ENCODE measurements at regions not wholly inside any gene's neighbourhood (a gene's known extent, or its start where the extent isn't known, plus 50 kb on each side); places are given as distances from the start of the nearest gene placed in this dataset.
"Not testable (repeated sequence)": the region's sequence is repeated elsewhere in the genome, so short reads cannot be mapped to it uniquely, and the experiment has no call there.

DNA sequence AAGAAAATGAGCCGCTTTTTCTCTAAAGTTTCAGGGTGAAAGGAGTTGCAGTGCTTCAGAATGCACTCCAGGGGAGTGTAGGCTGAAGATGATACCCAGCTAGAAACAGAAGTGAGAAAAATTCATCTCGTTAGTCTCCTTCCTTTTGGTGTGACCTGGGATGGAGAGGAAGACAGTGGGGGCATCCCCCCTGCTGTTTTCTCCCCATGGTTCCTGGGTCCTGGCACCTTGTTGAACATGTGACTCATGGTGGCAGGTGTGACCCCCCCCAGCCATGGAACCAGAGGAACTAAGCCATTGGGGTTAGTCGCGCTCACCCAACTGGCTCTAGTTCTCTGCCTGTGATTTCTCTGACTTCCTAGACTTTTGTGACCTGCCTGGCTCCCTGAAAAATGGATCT lies 424.6 kb downstream of the CSNK1G3 start:
- DNase-seq (ENCODE audit: low read depth in 1 of 2, low spot score in 1 of 2), result no peak
- TF ChIP-seq JUND (IDR thresholded peaks at IDR 0.05; ENCODE audit: low read depth), result no peak
- in situ Hi-C loops (cut with HindIII; ENCODE audit: low pct_unique_long_range_greater_than_20kb, low sequenced_read_pairs), result no loop called here

- in situ Hi-C loops (cut with HindIII; ENCODE audit: low pct_unique_long_range_greater_than_20kb, low sequenced_read_pairs); DNase-seq (ENCODE audit: low read depth in 1 of 2, low spot score in 1 of 2): not testable (repeated sequence)
Measured at GRCh38 chr5:123933812-123934211, 421.8 kb downstream of the CSNK1G3 start.

DNA sequence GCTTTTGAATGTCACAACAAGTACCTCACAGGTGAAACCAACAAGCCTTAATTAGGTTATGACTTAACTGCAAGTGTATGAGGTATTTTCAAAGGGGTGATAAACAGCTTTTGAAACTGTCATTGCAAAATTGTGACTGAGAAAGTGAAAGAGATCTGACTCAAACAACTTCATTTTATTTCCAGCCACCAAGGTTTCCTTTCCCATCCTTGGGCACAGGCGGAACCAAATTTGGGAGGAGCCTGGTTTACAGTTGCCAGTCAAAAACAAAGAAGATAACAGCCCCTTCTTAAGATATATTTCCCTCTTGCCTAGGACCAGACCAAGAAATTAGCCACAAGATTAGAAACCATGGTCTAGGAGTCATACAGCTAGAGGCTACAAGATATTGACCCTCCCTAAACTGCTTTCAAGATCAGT lies 417.1 kb downstream of the CSNK1G3 start:
- no peak for DNase-seq (ENCODE audit: low read depth in 1 of 2, low spot score in 1 of 2)

GRCh38 chr5:123928401-123928800 lies 416.4 kb downstream of the CSNK1G3 start:
- DNase-seq (ENCODE audit: low read depth in 1 of 2, low spot score in 1 of 2), result no peak
- TF ChIP-seq JUND (IDR thresholded peaks at IDR 0.05; ENCODE audit: low read depth), result no peak
- in situ Hi-C loops (cut with HindIII; ENCODE audit: low pct_unique_long_range_greater_than_20kb, low sequenced_read_pairs), result no loop called here

More for the DNA sequence above, 417.1 kb downstream of the CSNK1G3 start:
- in situ Hi-C loops (cut with HindIII; ENCODE audit: low pct_unique_long_range_greater_than_20kb, low sequenced_read_pairs), result no loop called here
- TF ChIP-seq JUND (IDR thresholded peaks at IDR 0.05; ENCODE audit: low read depth), result no peak

GRCh38 chr5:123921193-123921592 lies 409.2 kb downstream of the CSNK1G3 start:
- DNase-seq (ENCODE audit: low read depth in 1 of 2, low spot score in 1 of 2), result no peak
- in situ Hi-C loops (cut with HindIII; ENCODE audit: low pct_unique_long_range_greater_than_20kb, low sequenced_read_pairs), result no loop called here
- TF ChIP-seq JUND (IDR thresholded peaks at IDR 0.05; ENCODE audit: low read depth), result no peak

GRCh38 chr5:123916345-123917121 lies 404.6 kb downstream of the CSNK1G3 start:
- in situ Hi-C loops (cut with HindIII; ENCODE audit: low pct_unique_long_range_greater_than_20kb, low sequenced_read_pairs), result no loop called here
- TF ChIP-seq JUND (IDR thresholded peaks at IDR 0.05; ENCODE audit: low read depth), result no peak
- DNase-seq (ENCODE audit: low read depth in 1 of 2, low spot score in 1 of 2), result peak in 1 of 2 experiments; percentile 5

- in situ Hi-C loops (cut with HindIII; ENCODE audit: low pct_unique_long_range_greater_than_20kb, low sequenced_read_pairs), result no loop called here
- DNase-seq (ENCODE audit: low read depth in 1 of 2, low spot score in 1 of 2), result no peak
- no peak for TF ChIP-seq JUND (IDR thresholded peaks at IDR 0.05; ENCODE audit: low read depth)
Measured at GRCh38 chr5:123914333-123914732, 402.4 kb downstream of the CSNK1G3 start.

DNA sequence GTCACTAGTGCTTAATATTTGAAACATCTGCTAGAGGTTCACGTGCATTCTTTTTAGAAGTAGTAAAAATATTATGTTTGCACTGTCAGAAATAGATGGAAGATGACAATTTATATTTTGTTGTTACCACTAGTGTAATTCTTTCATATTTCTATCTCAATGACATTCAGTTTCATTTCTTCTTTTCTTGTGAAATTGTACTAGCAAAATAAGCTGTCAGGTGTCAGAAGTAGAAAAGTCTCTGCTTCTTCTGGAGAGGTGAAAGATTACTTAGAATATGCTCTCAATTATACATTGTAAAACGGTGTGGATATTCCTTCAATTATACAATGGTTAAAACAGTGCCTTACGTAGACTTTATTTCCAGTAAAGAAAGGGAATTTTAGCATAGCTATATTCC lies 395.4 kb downstream of the CSNK1G3 start:
- in situ Hi-C loops (cut with HindIII; ENCODE audit: low pct_unique_long_range_greater_than_20kb, low sequenced_read_pairs), result no loop called here
- no peak for TF ChIP-seq JUND (IDR thresholded peaks at IDR 0.05; ENCODE audit: low read depth)
- DNase-seq (ENCODE audit: low read depth in 1 of 2, low spot score in 1 of 2), result no peak

DNA sequence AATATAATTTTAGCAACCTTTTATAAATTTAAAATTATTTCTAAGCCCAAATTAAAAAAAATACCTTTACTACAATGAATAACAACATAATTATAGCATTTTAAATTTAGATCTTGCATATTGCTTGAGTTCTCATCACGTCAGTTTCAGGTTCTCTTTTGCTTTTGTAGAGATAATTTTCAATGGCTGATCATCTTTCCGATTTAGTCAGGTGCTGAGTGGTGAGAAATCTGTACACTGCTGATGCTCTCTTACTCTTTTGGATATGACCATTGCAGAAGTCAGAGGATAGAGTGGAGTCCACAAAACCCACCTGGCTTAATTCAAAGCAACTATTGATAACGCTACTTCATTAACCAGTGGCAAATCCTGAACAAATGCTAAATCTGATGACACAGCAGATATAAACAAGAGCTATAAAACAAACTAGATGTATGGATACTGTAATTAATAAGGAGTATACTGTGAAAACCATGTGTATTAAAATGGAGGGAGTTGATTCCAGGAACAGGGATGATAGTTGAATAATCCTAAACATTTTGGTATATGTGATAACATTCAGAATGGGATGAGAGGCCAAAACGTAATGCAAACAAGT lies 394.8 kb downstream of the CSNK1G3 start:
- TF ChIP-seq JUND (IDR thresholded peaks at IDR 0.05; ENCODE audit: low read depth), result no peak
- in situ Hi-C loops (cut with HindIII; ENCODE audit: low pct_unique_long_range_greater_than_20kb, low sequenced_read_pairs), result no loop called here
- DNase-seq (ENCODE audit: low read depth in 1 of 2, low spot score in 1 of 2), result no peak

GRCh38 chr5:123885081-123885480 lies 373.1 kb downstream of the CSNK1G3 start:
- DNase-seq (ENCODE audit: low read depth in 1 of 2, low spot score in 1 of 2), result no peak
- no peak for TF ChIP-seq JUND (IDR thresholded peaks at IDR 0.05; ENCODE audit: low read depth)
- in situ Hi-C loops (cut with HindIII; ENCODE audit: low pct_unique_long_range_greater_than_20kb, low sequenced_read_pairs), result no loop called here

- in situ Hi-C loops (cut with HindIII; ENCODE audit: low pct_unique_long_range_greater_than_20kb, low sequenced_read_pairs), result no loop called here
- TF ChIP-seq JUND (IDR thresholded peaks at IDR 0.05; ENCODE audit: low read depth), result no peak
- no peak for DNase-seq (ENCODE audit: low read depth in 1 of 2, low spot score in 1 of 2)
Measured at GRCh38 chr5:123882965-123883345, 371.0 kb downstream of the CSNK1G3 start.

DNA sequence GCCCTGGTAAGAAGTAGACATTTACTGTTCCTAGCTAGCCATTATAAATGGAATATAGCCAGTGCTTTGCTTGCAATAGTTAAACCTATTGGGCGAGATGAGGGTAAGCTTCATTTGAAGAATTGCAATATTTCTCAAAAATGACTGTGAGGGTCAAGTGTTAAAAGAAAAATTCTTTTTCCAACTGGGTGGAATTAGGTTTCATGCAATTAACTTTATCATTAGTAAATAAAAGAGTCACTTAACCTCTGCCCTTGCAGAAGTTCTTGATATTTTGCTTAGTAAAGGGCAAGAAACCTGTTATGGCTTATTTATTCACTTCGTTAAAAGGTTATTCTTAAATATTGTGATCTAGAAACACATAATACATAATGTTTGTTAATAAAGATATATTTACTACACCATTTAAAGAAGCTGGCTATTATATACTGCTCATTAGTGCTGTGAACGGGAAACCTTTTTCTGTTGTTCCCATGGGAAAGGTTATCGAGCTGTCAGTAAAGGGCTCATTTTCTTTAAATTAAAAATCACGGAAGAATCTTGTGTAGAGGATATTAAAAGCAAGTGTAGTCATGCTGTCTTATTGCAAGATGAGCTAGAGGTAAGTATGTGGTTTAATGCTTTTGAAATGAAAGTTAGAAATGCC lies 370.5 kb downstream of the CSNK1G3 start:
- TF ChIP-seq JUND (IDR thresholded peaks at IDR 0.05; ENCODE audit: low read depth), result no peak
- no peak for DNase-seq (ENCODE audit: low read depth in 1 of 2, low spot score in 1 of 2)
- in situ Hi-C loops (cut with HindIII; ENCODE audit: low pct_unique_long_range_greater_than_20kb, low sequenced_read_pairs), result no loop called here

DNA sequence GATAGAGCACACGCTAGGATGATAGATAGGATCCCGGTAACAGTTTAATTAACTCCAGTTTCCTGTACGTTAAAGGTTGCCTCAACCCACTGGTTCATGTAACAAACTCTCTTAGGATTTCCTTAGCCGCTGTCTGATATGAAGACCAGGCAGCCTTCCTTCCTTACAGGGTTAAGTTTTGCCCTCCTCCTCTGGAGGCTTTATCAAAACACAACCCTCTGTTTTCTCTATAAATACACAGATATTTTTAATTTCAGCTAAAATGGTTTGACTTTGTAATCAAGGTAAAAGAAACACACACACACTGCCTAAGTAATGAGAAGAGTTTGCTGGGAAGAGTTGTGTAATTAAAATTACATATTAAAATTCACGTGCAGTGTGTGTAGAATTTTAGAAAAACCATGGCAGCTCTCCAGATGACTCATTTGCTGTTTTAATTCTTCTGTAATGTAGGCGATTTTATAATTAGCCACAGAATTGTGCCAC lies 369.8 kb downstream of the CSNK1G3 start:
- no peak for DNase-seq (ENCODE audit: low read depth in 1 of 2, low spot score in 1 of 2)
- in situ Hi-C loops (cut with HindIII; ENCODE audit: low pct_unique_long_range_greater_than_20kb, low sequenced_read_pairs), result no loop called here
- no peak for TF ChIP-seq JUND (IDR thresholded peaks at IDR 0.05; ENCODE audit: low read depth)

Measured in T47D (cell line).